ENCODE measurements at regions not wholly inside any gene's neighbourhood (a gene's known extent, or its start where the extent isn't known, plus 50 kb on each side); places are given as distances from the start of the nearest gene placed in this dataset.

DNA sequence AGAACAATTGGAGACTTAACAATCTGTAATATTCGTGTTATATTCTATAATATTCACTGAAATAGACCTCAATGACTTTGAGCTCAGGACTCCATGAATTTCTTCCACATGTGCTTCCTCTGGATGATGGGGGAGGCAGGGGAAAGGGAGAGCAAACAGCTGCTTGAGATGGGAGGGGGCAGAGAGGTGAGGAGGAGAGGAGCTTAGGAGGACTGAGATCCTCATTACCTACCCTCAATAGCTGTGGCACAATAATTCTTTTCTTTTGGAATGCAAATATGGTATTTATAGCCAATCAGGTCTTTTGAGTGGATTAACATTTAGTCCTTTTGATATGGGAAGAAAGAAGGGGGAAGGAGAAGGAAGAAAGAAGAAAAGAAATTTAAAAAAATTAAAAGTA is 64.1 kb upstream of the ZNF217 start:
- TF ChIP-seq TAF1 (IDR thresholded peaks at IDR 0.05; ENCODE audit: low read depth) (no peak), NFIC (IDR thresholded peaks at IDR 0.05) (no peak), EGR1 (IDR thresholded peaks at IDR 0.05) (no peak), ZBTB7A (IDR thresholded peaks at IDR 0.05; ENCODE audit: low read depth) (no peak), RAD21 (IDR thresholded peaks at IDR 0.05; ENCODE audit: low read depth) (no peak)

- no peak for TF ChIP-seq MAX (IDR thresholded peaks at IDR 0.05)
- TF ChIP-seq FOXM1 (IDR thresholded peaks at IDR 0.05; ENCODE audit: borderline replicate concordance, low read depth), result no peak
- TF ChIP-seq NFIC (IDR thresholded peaks at IDR 0.05), result no peak
- no peak for TF ChIP-seq ZBTB7A (IDR thresholded peaks at IDR 0.05; ENCODE audit: low read depth)
- TF ChIP-seq YY1 (IDR thresholded peaks at IDR 0.05; ENCODE audit: low read depth), result no peak
- TF ChIP-seq CEBPB (IDR thresholded peaks at IDR 0.05), result no peak
- no peak for TF ChIP-seq EGR1 (IDR thresholded peaks at IDR 0.05)
- no peak for TF ChIP-seq TAF1 (IDR thresholded peaks at IDR 0.05; ENCODE audit: low read depth)
- no peak for TF ChIP-seq TEAD4 (IDR thresholded peaks at IDR 0.05)
- TF ChIP-seq, protein P1, sequence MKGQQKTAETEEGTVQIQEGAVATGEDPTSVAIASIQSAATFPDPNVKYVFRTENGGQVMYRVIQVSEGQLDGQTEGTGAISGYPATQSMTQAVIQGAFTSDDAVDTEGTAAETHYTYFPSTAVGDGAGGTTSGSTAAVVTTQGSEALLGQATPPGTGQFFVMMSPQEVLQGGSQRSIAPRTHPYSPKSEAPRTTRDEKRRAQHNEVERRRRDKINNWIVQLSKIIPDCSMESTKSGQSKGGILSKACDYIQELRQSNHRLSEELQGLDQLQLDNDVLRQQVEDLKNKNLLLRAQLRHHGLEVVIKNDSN (IDR thresholded peaks at IDR 0.05), result no peak
- no peak for TF ChIP-seq TCF12 (IDR thresholded peaks at IDR 0.05; ENCODE audit: low read depth)
- no peak for TF ChIP-seq CREB1 (IDR thresholded peaks at IDR 0.05; ENCODE audit: low read depth)
- TF ChIP-seq REST (IDR thresholded peaks at IDR 0.05; ENCODE audit: low read depth), result no peak
- no peak for TF ChIP-seq RAD21 (IDR thresholded peaks at IDR 0.05; ENCODE audit: low read depth)
- no peak for TF ChIP-seq EP300 (IDR thresholded peaks at IDR 0.05; ENCODE audit: borderline replicate concordance)
These were observed 63.6 kb upstream of the ZNF217 start for GRCh38 chr20:53657279-53657678.

DNA sequence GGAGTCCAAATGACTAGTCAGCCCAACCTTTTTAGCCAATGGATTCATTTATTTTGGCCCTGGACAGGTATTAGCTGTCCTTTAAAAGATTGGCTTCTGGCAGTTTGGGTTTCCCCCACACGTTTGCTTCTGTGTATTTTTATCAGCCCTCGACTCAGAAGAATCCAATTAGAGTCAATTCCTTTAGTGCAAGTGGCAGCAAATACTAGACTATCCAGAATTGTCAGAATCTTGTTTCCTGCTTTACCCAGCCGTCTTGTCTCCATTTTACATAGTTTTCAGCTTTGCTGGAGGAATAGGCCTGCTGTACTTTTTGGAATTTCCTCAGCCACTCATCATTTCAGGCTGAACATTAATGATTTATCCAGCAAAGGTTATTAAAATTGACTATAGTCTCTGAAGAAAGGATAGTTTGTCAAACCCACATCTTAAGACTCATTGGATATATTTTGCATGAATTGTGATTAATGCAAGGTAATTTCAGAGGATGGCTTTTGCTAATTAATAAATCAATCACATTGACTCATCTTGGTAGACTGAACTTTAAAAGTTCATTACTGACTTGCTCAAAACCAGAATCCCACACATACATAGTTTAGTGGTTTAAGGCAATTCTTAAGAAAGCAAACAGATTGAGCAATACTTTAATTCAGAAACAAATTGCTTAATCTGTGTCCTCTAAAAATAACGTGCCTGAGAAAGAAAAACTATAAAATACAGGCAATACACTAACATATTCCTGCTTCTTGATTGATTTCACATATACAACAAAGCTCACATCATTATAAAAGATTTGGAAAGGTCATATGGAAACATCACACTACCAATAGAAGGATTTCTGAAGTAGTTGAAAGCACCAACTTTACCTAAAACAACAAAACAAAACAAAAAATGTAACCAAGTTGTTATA is 62.9 kb upstream of the ZNF217 start:
- no peak for TF ChIP-seq TAF1 (IDR thresholded peaks at IDR 0.05; ENCODE audit: low read depth)
- 0 out of 2 replicates have a peak, but pooled peaks have one; percentile 12 for TF ChIP-seq CEBPB (IDR thresholded peaks at IDR 0.05)

GRCh38 chr20:53655625-53656292 is 62.1 kb upstream of the ZNF217 start:
- TF ChIP-seq CEBPB (IDR thresholded peaks at IDR 0.05) (no peak), MAX (IDR thresholded peaks at IDR 0.05) (no peak), YY1 (IDR thresholded peaks at IDR 0.05; ENCODE audit: low read depth) (no peak), TAF1 (IDR thresholded peaks at IDR 0.05; ENCODE audit: low read depth) (no peak), EGR1 (IDR thresholded peaks at IDR 0.05) (no peak), TCF12 (IDR thresholded peaks at IDR 0.05; ENCODE audit: low read depth) (no peak), ZBTB7A (IDR thresholded peaks at IDR 0.05; ENCODE audit: low read depth) (no peak), FOXM1 (IDR thresholded peaks at IDR 0.05; ENCODE audit: borderline replicate concordance, low read depth) (no peak), NFIC (IDR thresholded peaks at IDR 0.05) (no peak), EP300 (IDR thresholded peaks at IDR 0.05; ENCODE audit: borderline replicate concordance) (no peak), CREB1 (IDR thresholded peaks at IDR 0.05; ENCODE audit: low read depth) (no peak), REST (IDR thresholded peaks at IDR 0.05; ENCODE audit: low read depth) (no peak)

DNA sequence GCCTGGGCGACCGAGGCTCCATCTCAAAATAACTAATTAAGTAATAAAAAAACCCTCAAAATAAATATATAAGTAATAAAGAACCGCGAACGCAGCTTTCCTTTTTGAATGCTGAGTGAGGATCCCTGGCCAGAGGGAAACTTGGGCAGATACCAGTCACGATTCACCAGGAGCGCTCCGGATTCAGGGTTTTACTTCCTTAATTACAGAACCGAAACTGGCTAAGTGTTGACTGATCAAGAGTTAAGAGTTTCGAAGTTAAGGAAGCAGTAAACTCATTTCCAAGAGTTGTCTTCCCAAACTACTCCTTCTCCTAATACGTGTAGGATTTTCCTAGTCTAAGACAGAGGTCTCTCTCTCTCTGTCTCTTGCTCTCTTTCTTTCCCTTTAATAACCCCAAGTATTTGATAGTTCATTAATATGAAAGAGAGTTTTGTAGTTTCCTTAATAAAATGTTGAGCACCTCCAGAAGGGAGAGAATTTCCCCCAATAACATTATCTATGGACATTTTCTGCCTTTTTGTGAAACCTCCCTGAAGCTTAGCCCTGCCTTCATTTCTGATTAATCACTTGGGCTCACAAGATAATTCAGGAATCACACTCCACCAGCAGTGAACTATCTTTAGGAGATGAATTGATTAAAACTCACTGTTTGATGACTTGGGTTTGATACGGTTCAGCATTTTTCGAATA is 61.4 kb upstream of the ZNF217 start:
- TF ChIP-seq REST (IDR thresholded peaks at IDR 0.05; ENCODE audit: low read depth) (no peak), EP300 (IDR thresholded peaks at IDR 0.05; ENCODE audit: borderline replicate concordance) (no peak), CREB1 (IDR thresholded peaks at IDR 0.05; ENCODE audit: low read depth) (no peak), MAX (IDR thresholded peaks at IDR 0.05) (no peak), CEBPB (IDR thresholded peaks at IDR 0.05) (no peak), RAD21 (IDR thresholded peaks at IDR 0.05; ENCODE audit: low read depth) (no peak), EGR1 (IDR thresholded peaks at IDR 0.05) (no peak), TCF12 (IDR thresholded peaks at IDR 0.05; ENCODE audit: low read depth) (no peak), FOXM1 (IDR thresholded peaks at IDR 0.05; ENCODE audit: borderline replicate concordance, low read depth) (no peak), NFIC (IDR thresholded peaks at IDR 0.05) (no peak), TEAD4 (IDR thresholded peaks at IDR 0.05) (no peak), ZBTB7A (IDR thresholded peaks at IDR 0.05; ENCODE audit: low read depth) (no peak), YY1 (IDR thresholded peaks at IDR 0.05; ENCODE audit: low read depth) (no peak), TAF1 (IDR thresholded peaks at IDR 0.05; ENCODE audit: low read depth) (no peak)
- TF ChIP-seq, protein P1 (IDR thresholded peaks at IDR 0.05), result no peak

Data from Ishikawa (cell line).